ENCODE measurements at regions not wholly inside any gene's neighbourhood (a gene's known extent, or its start where the extent isn't known, plus 50 kb on each side); places are given as distances from the start of the nearest gene placed in this dataset.
A peak's percentile ranks its signal among the peaks of the same experiment; 100 is the strongest.

DNA sequence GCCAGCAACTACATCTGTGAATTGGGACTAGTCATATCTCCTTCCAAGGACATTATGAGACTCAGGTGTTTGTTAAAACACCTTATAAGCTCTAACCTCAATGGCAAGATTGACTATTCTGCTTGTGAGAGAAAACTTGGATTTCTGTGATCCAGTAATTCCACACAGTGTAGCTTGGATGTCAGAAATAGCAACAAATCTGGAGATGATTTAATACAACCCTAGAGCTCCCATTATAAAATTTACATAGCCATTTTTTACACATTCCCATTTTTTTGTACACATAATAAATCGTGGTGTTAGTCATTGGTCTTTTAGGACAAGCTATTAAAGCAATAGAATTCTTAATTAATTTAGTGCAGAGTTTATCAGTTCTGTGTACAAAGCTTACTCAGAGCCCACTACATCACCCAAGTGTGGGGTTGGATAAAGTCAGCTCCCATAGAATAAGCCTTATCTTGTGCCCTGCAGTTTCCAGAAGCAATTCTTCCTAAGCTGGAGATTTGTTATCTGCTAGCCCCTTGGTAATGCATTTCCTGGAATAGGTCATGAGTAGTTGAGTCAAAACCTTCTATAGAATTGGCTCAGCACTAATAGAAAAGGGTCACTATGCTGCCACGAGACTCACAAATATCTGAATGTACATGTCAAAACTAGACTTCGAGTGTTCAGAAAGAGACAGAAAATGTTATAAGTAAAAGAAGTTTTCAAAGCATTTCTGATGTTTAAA lies 434.0 kb upstream of the RUNX1 start:
- dilution Hi-C loops (cut with MboI; ENCODE audit: extremely low pct_ligation_motif_present, low sequenced_read_pairs) (no loop called here), intact Hi-C loops (cut with micrococcal nuclease) (no loop called here)
- H3K4me1 ChIP-seq (ENCODE audit: control insufficient read depth, extremely low read depth, insufficient read depth, low read length): peaks cover 11% of the 10 kb centered on the region
- H3K9ac ChIP-seq (replicated peaks; ENCODE audit: extremely low read depth, insufficient read depth, low read length): no peak overlapping the region
- H3K79me2 ChIP-seq (ENCODE audit: control insufficient read depth, insufficient read depth, low read length): no peaks in the 10 kb centered on the region
- no peaks in the 10 kb centered on the region for H4K20me1 ChIP-seq (replicated peaks; ENCODE audit: control insufficient read depth, extremely low read depth, insufficient read depth, low read length)
- DNase-seq (ENCODE audit: low read depth, low spot score): peak; percentile 90
- BruUV-seq (replicated peaks): no TSS peak
- H3K27me3 ChIP-seq (ENCODE audit: control insufficient read depth in 2 of 2, insufficient read depth in 2 of 2, low read length in 2 of 2): peaks cover 2% of the 10 kb centered on the region in 2 experiments
- FAIRE-seq: peak; percentile 81
- TF ChIP-seq GATA2 (IDR thresholded peaks at IDR 0.05; ENCODE audit: insufficient read depth, insufficient read length, low read depth, low read length): peak; percentile 99
- no peak for TF ChIP-seq EZH2 (IDR thresholded peaks at IDR 0.05; ENCODE audit: borderline replicate concordance, low read depth, low read length, severe bottlenecking)
- TF ChIP-seq JUN (IDR thresholded peaks at IDR 0.05; ENCODE audit: borderline replicate concordance, insufficient read depth, insufficient read length, low read depth): peak; percentile 59
- TF ChIP-seq, protein P1, sequence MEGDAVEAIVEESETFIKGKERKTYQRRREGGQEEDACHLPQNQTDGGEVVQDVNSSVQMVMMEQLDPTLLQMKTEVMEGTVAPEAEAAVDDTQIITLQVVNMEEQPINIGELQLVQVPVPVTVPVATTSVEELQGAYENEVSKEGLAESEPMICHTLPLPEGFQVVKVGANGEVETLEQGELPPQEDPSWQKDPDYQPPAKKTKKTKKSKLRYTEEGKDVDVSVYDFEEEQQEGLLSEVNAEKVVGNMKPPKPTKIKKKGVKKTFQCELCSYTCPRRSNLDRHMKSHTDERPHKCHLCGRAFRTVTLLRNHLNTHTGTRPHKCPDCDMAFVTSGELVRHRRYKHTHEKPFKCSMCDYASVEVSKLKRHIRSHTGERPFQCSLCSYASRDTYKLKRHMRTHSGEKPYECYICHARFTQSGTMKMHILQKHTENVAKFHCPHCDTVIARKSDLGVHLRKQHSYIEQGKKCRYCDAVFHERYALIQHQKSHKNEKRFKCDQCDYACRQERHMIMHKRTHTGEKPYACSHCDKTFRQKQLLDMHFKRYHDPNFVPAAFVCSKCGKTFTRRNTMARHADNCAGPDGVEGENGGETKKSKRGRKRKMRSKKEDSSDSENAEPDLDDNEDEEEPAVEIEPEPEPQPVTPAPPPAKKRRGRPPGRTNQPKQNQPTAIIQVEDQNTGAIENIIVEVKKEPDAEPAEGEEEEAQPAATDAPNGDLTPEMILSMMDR (IDR thresholded peaks at IDR 0.05; ENCODE audit: extremely low read depth in 1 of 2, insufficient read depth in 1 of 2, low read depth in 1 of 2, low read length in 2 of 2): no peak
- TF ChIP-seq MYC (IDR thresholded peaks at IDR 0.05; ENCODE audit: low read depth, low read length): no peak
- TF ChIP-seq, protein P2, sequence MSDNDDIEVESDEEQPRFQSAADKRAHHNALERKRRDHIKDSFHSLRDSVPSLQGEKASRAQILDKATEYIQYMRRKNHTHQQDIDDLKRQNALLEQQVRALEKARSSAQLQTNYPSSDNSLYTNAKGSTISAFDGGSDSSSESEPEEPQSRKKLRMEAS (IDR thresholded peaks at IDR 0.05; ENCODE audit: insufficient read depth, insufficient read length): no peak
- TF ChIP-seq POLR2AphosphoS5 (IDR thresholded peaks at IDR 0.05; ENCODE audit: insufficient read depth, low read depth, low read length): peak; percentile 74
- peak; percentile 50 for TF ChIP-seq POLR2A (IDR thresholded peaks at IDR 0.05; ENCODE audit: low read depth, low read length)
- TF ChIP-seq FOS (IDR thresholded peaks at IDR 0.05; ENCODE audit: borderline replicate concordance, insufficient read depth, low read length): peak; percentile 54
- no peak overlapping the region for H2AFZ ChIP-seq (ENCODE audit: low read depth, low read length)
- no peak overlapping the region for H3K27ac ChIP-seq (ENCODE audit: insufficient read depth, low read depth, low read length)
- H3K9me1 ChIP-seq (replicated peaks; ENCODE audit: control insufficient read depth, extremely low read depth, insufficient read depth, low read length): no peaks in the 10 kb centered on the region
- no peak overlapping the region for H3K4me3 ChIP-seq (replicated peaks in 1 of 3; ENCODE audit: insufficient read depth in 1 of 3, low read depth in 1 of 3, low read length in 3 of 3)
- no peaks in the 10 kb centered on the region for H3K36me3 ChIP-seq (ENCODE audit: control insufficient read depth in 2 of 2, extremely low read depth in 1 of 2, insufficient read depth in 2 of 2, low read length in 2 of 2)
- H3K4me2 ChIP-seq (ENCODE audit: insufficient read depth, low read length): no peak overlapping the region
- ChIA-PET CTCF (interaction anchor here (0.9 kb wide), 2 partner anchors 14 to 357 kb away, joined by 3 read pairs; no protein-coding TSS in a partner anchor), POLR2A (no interaction called here)
- H3K9me3 ChIP-seq (replicated peaks; ENCODE audit: control insufficient read depth, insufficient read depth, low read length): no peaks in the 10 kb centered on the region

Data from endothelial cell of umbilical vein (primary cell).